A673 (cell line): ENCODE measurements at regions not wholly inside any gene's neighbourhood (a gene's known extent, or its start where the extent isn't known, plus 50 kb on each side); places are given as distances from the start of the nearest gene placed in this dataset.

Experiments
- BruUV-seq: library from RNA; stranded (reverse); fragments of 400-500 nt; replicated peaks from 2 replicates; lab custom pipeline; 2021; lab: Mats Ljungman, UMichigan
- CTCF ChIA-PET: fragments of 300-600 bp; sonication (Branson Sonifier 250); formaldehyde crosslinking; loops from one replicate; lab custom pipeline; 2022; ENCODE audit warnings: antibody characterized with exemption; lab: Charles Lee
- POLR2A ChIA-PET: fragments of 300-600 bp; sonication (Branson Sonifier 250); formaldehyde crosslinking; loops from one replicate; lab custom pipeline; 2022; ENCODE audit warnings: antibody characterized with exemption; ENCODE audit not compliant: low non-redundant PET; lab: Charles Lee
- DNase-seq: peaks from one replicate; pipeline ENCODE4 v3.0.0-alpha.2; 2015; ENCODE audit warnings: low spot score
- H3K27ac ChIP-seq: fragments of 200-600 bp; sonication (generic); 2 replicates; pipeline ENCODE4 v1.5.1; 2016; ENCODE audit warnings: mixed run types, low read depth, mild to moderate bottlenecking, mixed read lengths, antibody characterized with exemption, low read length; ENCODE audit not compliant: poor library complexity, severe bottlenecking
- H3K27me3 ChIP-seq: fragments of 200-600 bp; sonication (generic); replicated peaks from 2 replicates; pipeline ENCODE4 v1.6.1; 2017; ENCODE audit warnings: mixed run types, low read depth, mild to moderate bottlenecking, mixed read lengths, antibody characterized with exemption, low read length; ENCODE audit not compliant: insufficient read depth, poor library complexity
- H3K36me3 ChIP-seq: fragments of 200-600 bp; sonication (generic); 2 replicates; pipeline ENCODE4 v1.6.1; 2016; ENCODE audit warnings: mixed run types, mild to moderate bottlenecking, mixed read lengths, antibody characterized with exemption, low read length; ENCODE audit not compliant: insufficient read depth, poor library complexity, severe bottlenecking
- H3K4me1 ChIP-seq: fragments of 200-600 bp; sonication (generic); 2 replicates; pipeline ENCODE4 v1.6.1; 2017; ENCODE audit warnings: mixed run types, mild to moderate bottlenecking, mixed read lengths, antibody characterized with exemption, low read length; ENCODE audit not compliant: insufficient read depth, poor library complexity, severe bottlenecking
- H3K4me3 ChIP-seq: fragments of 200-600 bp; sonication (generic); 2 replicates; pipeline ENCODE4 v1.5.1; 2016; ENCODE audit warnings: low read depth, mixed run types, mild to moderate bottlenecking, mixed read lengths, low read length; ENCODE audit not compliant: poor library complexity, severe bottlenecking
- H3K9me3 ChIP-seq: fragments of 200-600 bp; sonication (generic); 2 replicates; pipeline ENCODE4 v1.6.1; 2016; ENCODE audit warnings: mixed run types, low read depth, mild to moderate bottlenecking, mixed read lengths, antibody characterized with exemption, low read length; ENCODE audit not compliant: poor library complexity, severe bottlenecking
- EZH2 ChIP-seq: fragments of 200-600 bp; sonication (generic); IDR thresholded peaks from 2 replicates; pipeline ENCODE4 v1.6.1; 2017; ENCODE audit warnings: borderline replicate concordance, low read depth, mild to moderate bottlenecking, mixed read lengths, antibody characterized with exemption, low read length; ENCODE audit not compliant: poor library complexity, severe bottlenecking
- intact Hi-C: fragments of 100-400 bp; cut with micrococcal nuclease; formaldehyde crosslinking; loops from one replicate; pipeline ENCODE4 v1.10.0; 2022; ENCODE audit not compliant: unreplicated experiment
- TF ChIP-seq, protein P1 (sequence below): fragments of 300-800, 200-600 bp; sonication (generic); conservative IDR thresholded peaks from 2 replicates; pipeline ENCODE4 v1.5.1; 2017; ENCODE audit warnings: low read depth, mild to moderate bottlenecking, antibody characterized with exemption, low read length, moderate library complexity, mixed read lengths

DNA sequence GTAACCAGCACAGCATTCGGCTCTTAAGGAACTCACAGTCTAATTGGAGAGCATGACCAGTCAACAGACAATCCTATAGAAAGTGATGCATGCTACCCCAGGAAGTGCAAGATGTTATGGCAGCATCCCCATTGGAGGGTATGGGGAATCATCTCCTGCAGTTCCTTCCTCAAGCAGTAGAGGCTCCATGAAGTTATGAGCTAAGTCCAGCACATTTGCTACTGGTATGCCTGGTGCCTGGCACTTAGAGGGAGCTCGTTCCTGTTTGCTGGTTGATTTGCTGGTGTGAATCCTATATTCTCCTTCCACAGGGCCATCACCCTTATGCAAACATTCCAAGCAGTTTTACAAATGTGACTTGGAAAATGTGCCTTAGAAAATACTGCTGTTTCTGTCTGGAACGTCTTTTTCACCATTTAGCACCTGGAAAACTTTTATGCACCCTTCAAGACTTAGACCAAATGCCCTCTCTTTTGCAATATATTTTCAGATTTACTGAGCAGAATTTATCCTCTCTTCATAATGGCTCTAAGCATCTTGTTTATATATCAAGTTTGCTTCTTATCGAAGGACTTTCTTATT lies 136.1 kb upstream of the WSCD2 start:
- no TSS peak for BruUV-seq
- Histone ChIP-seq H3K36me3 (no peaks in the 10 kb centered on the region), H3K4me3 (no peak overlapping the region), H3K4me1 (no peaks in the 10 kb centered on the region), H3K27ac (no peak overlapping the region), H3K9me3 (no peaks in the 10 kb centered on the region), H3K27me3 (peaks cover 36% of the 10 kb centered on the region)
- CTCF ChIA-PET, result no interaction called here
- POLR2A ChIA-PET, result no interaction called here
- no peak for TF ChIP-seq EZH2
- TF ChIP-seq, protein P1, sequence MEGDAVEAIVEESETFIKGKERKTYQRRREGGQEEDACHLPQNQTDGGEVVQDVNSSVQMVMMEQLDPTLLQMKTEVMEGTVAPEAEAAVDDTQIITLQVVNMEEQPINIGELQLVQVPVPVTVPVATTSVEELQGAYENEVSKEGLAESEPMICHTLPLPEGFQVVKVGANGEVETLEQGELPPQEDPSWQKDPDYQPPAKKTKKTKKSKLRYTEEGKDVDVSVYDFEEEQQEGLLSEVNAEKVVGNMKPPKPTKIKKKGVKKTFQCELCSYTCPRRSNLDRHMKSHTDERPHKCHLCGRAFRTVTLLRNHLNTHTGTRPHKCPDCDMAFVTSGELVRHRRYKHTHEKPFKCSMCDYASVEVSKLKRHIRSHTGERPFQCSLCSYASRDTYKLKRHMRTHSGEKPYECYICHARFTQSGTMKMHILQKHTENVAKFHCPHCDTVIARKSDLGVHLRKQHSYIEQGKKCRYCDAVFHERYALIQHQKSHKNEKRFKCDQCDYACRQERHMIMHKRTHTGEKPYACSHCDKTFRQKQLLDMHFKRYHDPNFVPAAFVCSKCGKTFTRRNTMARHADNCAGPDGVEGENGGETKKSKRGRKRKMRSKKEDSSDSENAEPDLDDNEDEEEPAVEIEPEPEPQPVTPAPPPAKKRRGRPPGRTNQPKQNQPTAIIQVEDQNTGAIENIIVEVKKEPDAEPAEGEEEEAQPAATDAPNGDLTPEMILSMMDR, result peak; percentile 51
- DNase-seq, result peak; percentile 62
- intact Hi-C loops, result loop anchor here (5.0 kb wide), 2 partner anchors 199 to 519 kb away; no protein-coding TSS in a partner anchor

DNA sequence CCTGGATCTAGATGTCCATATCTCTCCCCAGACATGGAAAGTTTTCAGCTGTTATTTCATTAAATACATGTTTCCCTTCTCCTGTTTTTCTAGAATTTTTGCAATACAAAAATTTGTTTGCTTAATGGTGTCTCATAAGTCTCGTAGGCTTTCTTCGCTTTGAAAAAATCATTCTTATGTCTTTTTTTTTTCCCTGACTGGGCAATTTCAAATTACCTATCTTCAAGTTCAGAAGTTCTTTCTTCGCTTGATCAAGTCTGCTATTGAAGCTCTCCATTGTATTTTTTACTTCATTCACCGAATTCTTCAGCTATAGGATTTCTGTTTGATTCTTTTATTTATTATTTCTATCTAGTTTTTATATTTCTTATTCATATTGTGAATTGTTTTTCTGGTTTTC lies 130.2 kb upstream of the WSCD2 start:
- no TSS peak for BruUV-seq
- Histone ChIP-seq H3K4me3 (no peak overlapping the region), H3K9me3 (no peaks in the 10 kb centered on the region), H3K27ac (no peak overlapping the region), H3K4me1 (no peaks in the 10 kb centered on the region), H3K36me3 (no peaks in the 10 kb centered on the region), H3K27me3 (peaks cover 51% of the 10 kb centered on the region)
- intact Hi-C loops, result no loop called here
- ChIA-PET CTCF (no interaction called here), POLR2A (interaction anchor here (0.7 kb wide), 1 partner anchor 342 kb away, joined by 3 read pairs; no protein-coding TSS in a partner anchor)
- no peak for TF ChIP-seq EZH2
- no peak for DNase-seq

DNA sequence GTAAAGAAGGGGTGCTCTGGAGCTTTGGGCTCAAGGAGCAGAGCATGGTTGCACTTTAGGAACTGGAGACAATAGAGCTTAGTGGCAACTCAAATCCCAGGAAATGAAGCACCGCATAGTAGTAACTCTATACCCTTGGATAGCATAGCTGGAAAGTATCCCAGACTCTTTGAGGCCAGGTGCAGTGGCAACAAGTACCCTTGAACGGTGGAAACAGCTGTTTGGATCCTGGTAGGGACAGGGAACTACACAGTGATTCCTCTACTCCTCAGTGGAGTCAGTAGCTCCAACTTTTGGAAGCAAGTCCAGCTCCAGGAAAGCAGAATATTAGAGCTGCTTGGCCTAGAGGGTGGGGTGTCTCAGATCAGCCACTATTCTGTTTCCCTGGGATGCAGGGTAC lies 129.0 kb upstream of the WSCD2 start:
- ChIA-PET POLR2A (no interaction called here), CTCF (no interaction called here)
- no peaks in the 10 kb centered on the region for H3K36me3 ChIP-seq
- peaks cover 42% of the 10 kb centered on the region for H3K27me3 ChIP-seq
- no peak for TF ChIP-seq EZH2
- TF ChIP-seq, protein P1, result no peak
- no peaks in the 10 kb centered on the region for H3K9me3 ChIP-seq
- no peak for DNase-seq
- no TSS peak for BruUV-seq
- H3K4me1 ChIP-seq, result no peaks in the 10 kb centered on the region
- intact Hi-C loops, result no loop called here
- no peak overlapping the region for H3K4me3 ChIP-seq
- H3K27ac ChIP-seq, result no peak overlapping the region

DNA sequence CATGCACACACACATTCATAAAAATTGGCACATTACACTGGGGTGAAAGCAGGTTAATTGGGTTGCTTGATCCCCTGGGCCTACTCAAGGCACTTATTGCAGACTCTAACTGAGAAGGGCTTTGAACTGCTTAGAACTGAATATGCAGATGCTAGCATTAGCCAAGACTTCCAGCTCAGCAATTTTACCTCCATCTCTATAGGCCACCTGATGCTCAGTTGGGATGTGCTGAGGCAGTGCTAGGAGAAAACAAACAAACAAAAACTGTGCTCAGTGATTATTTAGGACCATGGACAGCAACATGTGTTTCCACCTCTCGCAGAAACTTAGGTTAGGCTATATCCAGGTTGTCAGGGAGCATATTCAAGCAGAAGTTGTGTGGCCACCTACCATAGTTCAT lies 124.8 kb upstream of the WSCD2 start:
- ChIA-PET CTCF (no interaction called here), POLR2A (no interaction called here)
- DNase-seq, result peak; percentile 3
- TF ChIP-seq EZH2, result no peak
- TF ChIP-seq, protein P1, result no peak
- intact Hi-C loops, result no loop called here
- H3K4me1 ChIP-seq, result no peaks in the 10 kb centered on the region
- H3K27me3 ChIP-seq, result peaks cover 23% of the 10 kb centered on the region
- no peaks in the 10 kb centered on the region for H3K36me3 ChIP-seq
- H3K4me3 ChIP-seq, result no peak overlapping the region
- H3K27ac ChIP-seq, result no peak overlapping the region
- no TSS peak for BruUV-seq
- no peaks in the 10 kb centered on the region for H3K9me3 ChIP-seq
